ENCODE measurements at regions not wholly inside any gene's neighbourhood (a gene's known extent, or its start where the extent isn't known, plus 50 kb on each side); places are given as distances from the start of the nearest gene placed in this dataset.

DNA sequence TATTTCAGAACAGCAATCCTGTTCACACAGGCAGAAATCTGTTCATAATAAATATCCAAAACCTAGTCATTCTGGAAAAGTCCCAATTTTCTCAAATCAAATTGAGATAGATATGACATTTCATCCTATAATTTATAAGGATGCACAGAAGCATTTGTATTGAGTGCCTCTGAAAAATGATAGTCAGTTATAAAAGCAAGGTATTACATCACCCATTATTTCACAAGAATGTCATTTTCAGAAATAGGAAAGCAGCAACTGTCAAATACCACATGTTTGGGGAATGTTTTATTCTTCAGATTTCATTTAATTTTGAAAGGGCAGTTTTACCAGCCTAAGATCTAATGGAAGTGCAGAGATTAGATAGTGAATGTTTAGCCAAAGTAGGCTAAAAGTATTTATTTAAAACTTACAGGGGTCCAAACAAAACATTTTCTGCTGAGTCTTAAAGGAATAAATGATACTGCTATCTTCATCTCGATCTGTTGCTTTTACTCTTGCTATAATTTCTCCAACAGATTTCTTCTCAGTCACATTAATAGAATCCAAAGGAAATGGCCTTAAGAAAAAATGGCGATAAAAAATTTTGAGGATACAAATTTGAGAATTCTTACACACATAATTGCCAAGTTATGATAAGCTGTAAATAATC, 185.8 kb downstream of the HGF start:
- Histone ChIP-seq H3K27ac (ENCODE audit: low read depth in 1 of 2, low read length in 2 of 2) (no peak overlapping the region), H3K27me3 (ENCODE audit: control insufficient read depth in 4 of 4, insufficient read depth in 4 of 4, low read length in 3 of 4) (no peaks in the 10 kb centered on the region), H3K4me1 (ENCODE audit: control insufficient read depth in 4 of 4, insufficient read depth in 4 of 4, low read length in 3 of 4) (no peaks in the 10 kb centered on the region)

GRCh38 chr7:81583090-81583489, 186.8 kb downstream of the HGF start:
- Histone ChIP-seq H3K27ac (ENCODE audit: low read depth in 1 of 2, low read length in 2 of 2) (no peak overlapping the region), H3K9me3 (ENCODE audit: control insufficient read depth in 4 of 4, low read length in 3 of 4) (no peaks in the 10 kb centered on the region), H3K4me3 (ENCODE audit: low read depth in 1 of 3, low read length in 3 of 3) (no peak overlapping the region), H3K27me3 (ENCODE audit: control insufficient read depth in 4 of 4, insufficient read depth in 4 of 4, low read length in 3 of 4) (no peaks in the 10 kb centered on the region), H3K36me3 (ENCODE audit: control insufficient read depth in 4 of 4, insufficient read depth in 3 of 4, low read depth in 1 of 4, low read length in 3 of 4) (no peaks in the 10 kb centered on the region), H3K9ac (ENCODE audit: low read depth in 1 of 2, low read length in 2 of 2) (no peak overlapping the region), H3K4me1 (ENCODE audit: control insufficient read depth in 4 of 4, insufficient read depth in 4 of 4, low read length in 3 of 4) (no peaks in the 10 kb centered on the region)
- WGBS, result 69% methylated on average over 1 of the region's 1 CpG
- DNase-seq (ENCODE audit: low spot score), result no peak
- TF ChIP-seq HNF4G (IDR thresholded peaks at IDR 0.05), result no peak
- no peak for TF ChIP-seq TAF1 (conservative IDR thresholded peaks at IDR 0.05)
- no peak for TF ChIP-seq EGR1 (IDR thresholded peaks at IDR 0.05; ENCODE audit: low read depth in 2 of 2)
- no peak for TF ChIP-seq YY1 (IDR thresholded peaks at IDR 0.05)
- no peak for TF ChIP-seq HNF4A (conservative IDR thresholded peaks at IDR 0.05)
- no peak for TF ChIP-seq NR2F2 (IDR thresholded peaks at IDR 0.05)
- TF ChIP-seq, protein P1, sequence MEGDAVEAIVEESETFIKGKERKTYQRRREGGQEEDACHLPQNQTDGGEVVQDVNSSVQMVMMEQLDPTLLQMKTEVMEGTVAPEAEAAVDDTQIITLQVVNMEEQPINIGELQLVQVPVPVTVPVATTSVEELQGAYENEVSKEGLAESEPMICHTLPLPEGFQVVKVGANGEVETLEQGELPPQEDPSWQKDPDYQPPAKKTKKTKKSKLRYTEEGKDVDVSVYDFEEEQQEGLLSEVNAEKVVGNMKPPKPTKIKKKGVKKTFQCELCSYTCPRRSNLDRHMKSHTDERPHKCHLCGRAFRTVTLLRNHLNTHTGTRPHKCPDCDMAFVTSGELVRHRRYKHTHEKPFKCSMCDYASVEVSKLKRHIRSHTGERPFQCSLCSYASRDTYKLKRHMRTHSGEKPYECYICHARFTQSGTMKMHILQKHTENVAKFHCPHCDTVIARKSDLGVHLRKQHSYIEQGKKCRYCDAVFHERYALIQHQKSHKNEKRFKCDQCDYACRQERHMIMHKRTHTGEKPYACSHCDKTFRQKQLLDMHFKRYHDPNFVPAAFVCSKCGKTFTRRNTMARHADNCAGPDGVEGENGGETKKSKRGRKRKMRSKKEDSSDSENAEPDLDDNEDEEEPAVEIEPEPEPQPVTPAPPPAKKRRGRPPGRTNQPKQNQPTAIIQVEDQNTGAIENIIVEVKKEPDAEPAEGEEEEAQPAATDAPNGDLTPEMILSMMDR (IDR thresholded peaks at IDR 0.05; ENCODE audit: low read depth, low read length, missing input control), result no peak
- no peak for TF ChIP-seq SP1 (IDR thresholded peaks at IDR 0.05)
- TF ChIP-seq ATF3 (IDR thresholded peaks at IDR 0.05), result no peak
- no peak for TF ChIP-seq MAX (IDR thresholded peaks at IDR 0.05)
- no peak for TF ChIP-seq FOXA2 (IDR thresholded peaks at IDR 0.05)

More for the DNA sequence above, 185.8 kb downstream of the HGF start:
- Histone ChIP-seq H3K9ac (ENCODE audit: low read depth in 1 of 2, low read length in 2 of 2) (no peak overlapping the region), H3K4me3 (ENCODE audit: low read depth in 1 of 3, low read length in 3 of 3) (no peak overlapping the region), H3K9me3 (ENCODE audit: control insufficient read depth in 4 of 4, low read length in 3 of 4) (no peaks in the 10 kb centered on the region), H3K36me3 (ENCODE audit: control insufficient read depth in 4 of 4, insufficient read depth in 3 of 4, low read depth in 1 of 4, low read length in 3 of 4) (no peaks in the 10 kb centered on the region)
- TF ChIP-seq YY1 (IDR thresholded peaks at IDR 0.05) (no peak), SP1 (IDR thresholded peaks at IDR 0.05) (no peak), NR2F2 (IDR thresholded peaks at IDR 0.05) (no peak), RXRA (IDR thresholded peaks at IDR 0.05) (no peak), ZBTB33 (IDR thresholded peaks at IDR 0.05) (no peak), MAX (IDR thresholded peaks at IDR 0.05) (no peak), RAD21 (IDR thresholded peaks at IDR 0.05) (no peak), HNF4A (conservative IDR thresholded peaks at IDR 0.05) (no peak), FOXA1 (IDR thresholded peaks at IDR 0.05) (no peak), JUND (IDR thresholded peaks at IDR 0.05) (no peak), FOXA2 (IDR thresholded peaks at IDR 0.05) (no peak), GABPA (IDR thresholded peaks at IDR 0.05 in 1 of 2, conservative IDR thresholded peaks at IDR 0.05 in 1 of 2) (no peak)
- TF ChIP-seq, protein P2, sequence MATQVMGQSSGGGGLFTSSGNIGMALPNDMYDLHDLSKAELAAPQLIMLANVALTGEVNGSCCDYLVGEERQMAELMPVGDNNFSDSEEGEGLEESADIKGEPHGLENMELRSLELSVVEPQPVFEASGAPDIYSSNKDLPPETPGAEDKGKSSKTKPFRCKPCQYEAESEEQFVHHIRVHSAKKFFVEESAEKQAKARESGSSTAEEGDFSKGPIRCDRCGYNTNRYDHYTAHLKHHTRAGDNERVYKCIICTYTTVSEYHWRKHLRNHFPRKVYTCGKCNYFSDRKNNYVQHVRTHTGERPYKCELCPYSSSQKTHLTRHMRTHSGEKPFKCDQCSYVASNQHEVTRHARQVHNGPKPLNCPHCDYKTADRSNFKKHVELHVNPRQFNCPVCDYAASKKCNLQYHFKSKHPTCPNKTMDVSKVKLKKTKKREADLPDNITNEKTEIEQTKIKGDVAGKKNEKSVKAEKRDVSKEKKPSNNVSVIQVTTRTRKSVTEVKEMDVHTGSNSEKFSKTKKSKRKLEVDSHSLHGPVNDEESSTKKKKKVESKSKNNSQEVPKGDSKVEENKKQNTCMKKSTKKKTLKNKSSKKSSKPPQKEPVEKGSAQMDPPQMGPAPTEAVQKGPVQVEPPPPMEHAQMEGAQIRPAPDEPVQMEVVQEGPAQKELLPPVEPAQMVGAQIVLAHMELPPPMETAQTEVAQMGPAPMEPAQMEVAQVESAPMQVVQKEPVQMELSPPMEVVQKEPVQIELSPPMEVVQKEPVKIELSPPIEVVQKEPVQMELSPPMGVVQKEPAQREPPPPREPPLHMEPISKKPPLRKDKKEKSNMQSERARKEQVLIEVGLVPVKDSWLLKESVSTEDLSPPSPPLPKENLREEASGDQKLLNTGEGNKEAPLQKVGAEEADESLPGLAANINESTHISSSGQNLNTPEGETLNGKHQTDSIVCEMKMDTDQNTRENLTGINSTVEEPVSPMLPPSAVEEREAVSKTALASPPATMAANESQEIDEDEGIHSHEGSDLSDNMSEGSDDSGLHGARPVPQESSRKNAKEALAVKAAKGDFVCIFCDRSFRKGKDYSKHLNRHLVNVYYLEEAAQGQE (IDR thresholded peaks at IDR 0.05), result no peak
- DNase-seq (ENCODE audit: low spot score), result no peak
- WGBS, result 80% methylated on average over 2 of the region's 2 CpGs
